Activated T-cell treated with anti-CD3 and anti-CD28 coated beads, Interleukin-2, amount 50 U/mL, for 4 hours (primary cell): ENCODE measurements at regions not wholly inside any gene's neighbourhood (a gene's known extent, or its start where the extent isn't known, plus 50 kb on each side); places are given as distances from the start of the nearest gene placed in this dataset.

Experiments
- ATAC-seq, 2 donors: fragments of 200-7000 bp; cut with Tn5 transposase; one replicate each; pipeline ENCODE4 v1.10.0; 2021
- DNase-seq: peaks from one replicate; pipeline ENCODE4 v3.0.0-alpha.2; 2020
- H3K27me3 Mint-ChIP-seq: one replicate; pipeline ENCODE4 v1.8.0; 2021; ENCODE audit warnings: low read depth, mixed read lengths
- H3K36me3 Mint-ChIP-seq: one replicate; pipeline ENCODE4 v1.8.0; 2022; ENCODE audit warnings: mixed read lengths; ENCODE audit not compliant: insufficient read depth
- H3K4me1 Mint-ChIP-seq: one replicate; pipeline ENCODE4 v1.8.0; 2021; ENCODE audit warnings: low read depth, mixed read lengths
- H3K4me3 Mint-ChIP-seq: one replicate; pipeline ENCODE4 v1.8.0; 2021; ENCODE audit warnings: mild to moderate bottlenecking, moderate library complexity, mixed read lengths
- H3K9me3 Mint-ChIP-seq: one replicate; pipeline ENCODE4 v1.8.0; 2021; ENCODE audit warnings: mixed read lengths

- Mint-ChIP-seq H3K4me3 (no peak overlapping the region), H3K27me3 (no peaks in the 10 kb centered on the region), H3K9me3 (peaks cover 10% of the 10 kb centered on the region), H3K36me3 (no peaks in the 10 kb centered on the region), H3K4me1 (no peaks in the 10 kb centered on the region)
- ATAC-seq (no peak), DNase-seq (no peak)
Observed at GRCh38 chr4:189504220-189504619, 436.5 kb upstream of the FRG1 start.

- H3K4me1 Mint-ChIP-seq, result no peaks in the 10 kb centered on the region
- no peak for ATAC-seq
Observed at GRCh38 chr4:189505380-189505779, 435.3 kb upstream of the FRG1 start.

GRCh38 chr4:189506080-189506479 is 434.6 kb upstream of the FRG1 start:
- Mint-ChIP-seq H3K36me3 (no peaks in the 10 kb centered on the region), H3K4me1 (no peaks in the 10 kb centered on the region), H3K27me3 (no peaks in the 10 kb centered on the region), H3K9me3 (peaks cover 9% of the 10 kb centered on the region), H3K4me3 (no peak overlapping the region)
- ATAC-seq, result no peak
- no peak for DNase-seq

More at GRCh38 chr4:189505380-189505779, 435.3 kb upstream of the FRG1 start:
- Mint-ChIP-seq H3K4me3 (no peak overlapping the region), H3K36me3 (no peaks in the 10 kb centered on the region), H3K27me3 (no peaks in the 10 kb centered on the region), H3K9me3 (peaks cover 9% of the 10 kb centered on the region)
- no peak for DNase-seq

- DNase-seq (no peak), ATAC-seq (no peak)
- Mint-ChIP-seq H3K36me3 (no peaks in the 10 kb centered on the region), H3K27me3 (no peaks in the 10 kb centered on the region), H3K4me1 (no peaks in the 10 kb centered on the region), H3K4me3 (no peak overlapping the region), H3K9me3 (peaks cover 9% of the 10 kb centered on the region)
Observed at GRCh38 chr4:189507060-189507459, 433.6 kb upstream of the FRG1 start.

GRCh38 chr4:189510601-189511000 is 430.1 kb upstream of the FRG1 start:
- H3K4me3 Mint-ChIP-seq, result no peak overlapping the region
- H3K9me3 Mint-ChIP-seq, result peaks cover 3% of the 10 kb centered on the region

GRCh38 chr4:189511581-189511980 is 429.1 kb upstream of the FRG1 start:
- no peaks in the 10 kb centered on the region for H3K27me3 Mint-ChIP-seq
- H3K9me3 Mint-ChIP-seq, result peaks cover 3% of the 10 kb centered on the region
- H3K36me3 Mint-ChIP-seq, result no peaks in the 10 kb centered on the region
- DNase-seq (no peak), ATAC-seq (no peak)
- no peak overlapping the region for H3K4me3 Mint-ChIP-seq
- no peaks in the 10 kb centered on the region for H3K4me1 Mint-ChIP-seq

More at GRCh38 chr4:189510601-189511000, 430.1 kb upstream of the FRG1 start:
- no peaks in the 10 kb centered on the region for H3K36me3 Mint-ChIP-seq
- ATAC-seq (no peak), DNase-seq (no peak)
- H3K27me3 Mint-ChIP-seq, result no peaks in the 10 kb centered on the region
- H3K4me1 Mint-ChIP-seq, result no peaks in the 10 kb centered on the region

- H3K9me3 Mint-ChIP-seq, result peaks cover 3% of the 10 kb centered on the region
- no peaks in the 10 kb centered on the region for H3K27me3 Mint-ChIP-seq
- H3K4me1 Mint-ChIP-seq, result no peaks in the 10 kb centered on the region
- no peaks in the 10 kb centered on the region for H3K36me3 Mint-ChIP-seq
- DNase-seq (no peak), ATAC-seq (no peak)
- H3K4me3 Mint-ChIP-seq, result no peak overlapping the region
Observed at GRCh38 chr4:189513421-189513820, 427.3 kb upstream of the FRG1 start.

GRCh38 chr4:189514209-189514608 is 426.5 kb upstream of the FRG1 start:
- Mint-ChIP-seq H3K9me3 (peaks cover 3% of the 10 kb centered on the region), H3K36me3 (no peaks in the 10 kb centered on the region), H3K4me3 (no peak overlapping the region), H3K27me3 (no peaks in the 10 kb centered on the region), H3K4me1 (no peaks in the 10 kb centered on the region)
- no peak for DNase-seq
- no peak for ATAC-seq

- DNase-seq (no peak), ATAC-seq (no peak)
- H3K4me1 Mint-ChIP-seq, result no peaks in the 10 kb centered on the region
- no peak overlapping the region for H3K4me3 Mint-ChIP-seq
- H3K27me3 Mint-ChIP-seq, result no peaks in the 10 kb centered on the region
- H3K9me3 Mint-ChIP-seq, result no peaks in the 10 kb centered on the region
- no peaks in the 10 kb centered on the region for H3K36me3 Mint-ChIP-seq
Observed at GRCh38 chr4:189516902-189517301, 423.8 kb upstream of the FRG1 start.

GRCh38 chr4:189519186-189519585 is 421.5 kb upstream of the FRG1 start:
- no peak for ATAC-seq
- no peaks in the 10 kb centered on the region for H3K36me3 Mint-ChIP-seq
- no peaks in the 10 kb centered on the region for H3K4me1 Mint-ChIP-seq
- no peaks in the 10 kb centered on the region for H3K27me3 Mint-ChIP-seq
- no peak overlapping the region for H3K4me3 Mint-ChIP-seq
- DNase-seq, result no peak
- H3K9me3 Mint-ChIP-seq, result peaks cover 7% of the 10 kb centered on the region

- H3K4me1 Mint-ChIP-seq, result no peaks in the 10 kb centered on the region
- no peaks in the 10 kb centered on the region for H3K36me3 Mint-ChIP-seq
- H3K27me3 Mint-ChIP-seq, result no peaks in the 10 kb centered on the region
- DNase-seq, result no peak
- no peak for ATAC-seq
- H3K4me3 Mint-ChIP-seq, result no peak overlapping the region
- H3K9me3 Mint-ChIP-seq, result peaks cover 33% of the 10 kb centered on the region
Observed at GRCh38 chr4:189525304-189525703, 415.4 kb upstream of the FRG1 start.

- H3K4me1 Mint-ChIP-seq, result no peaks in the 10 kb centered on the region
- H3K9me3 Mint-ChIP-seq, result peaks cover 31% of the 10 kb centered on the region
- H3K4me3 Mint-ChIP-seq, result no peak overlapping the region
- H3K27me3 Mint-ChIP-seq, result no peaks in the 10 kb centered on the region
- no peaks in the 10 kb centered on the region for H3K36me3 Mint-ChIP-seq
- no peak for ATAC-seq
- DNase-seq, result no peak
Observed at GRCh38 chr4:189530848-189531247, 409.8 kb upstream of the FRG1 start.

GRCh38 chr4:189533603-189534002 is 407.1 kb upstream of the FRG1 start:
- no peak overlapping the region for H3K4me3 Mint-ChIP-seq
- peaks cover 2% of the 10 kb centered on the region for H3K27me3 Mint-ChIP-seq
- ATAC-seq (no peak), DNase-seq (no peak)
- no peaks in the 10 kb centered on the region for H3K36me3 Mint-ChIP-seq
- peaks cover 29% of the 10 kb centered on the region for H3K9me3 Mint-ChIP-seq
- no peaks in the 10 kb centered on the region for H3K4me1 Mint-ChIP-seq

- no peak for ATAC-seq
- no peaks in the 10 kb centered on the region for H3K9me3 Mint-ChIP-seq
- no peak overlapping the region for H3K4me3 Mint-ChIP-seq
Observed at GRCh38 chr4:189547559-189547958, 393.1 kb upstream of the FRG1 start.

GRCh38 chr4:189548484-189549125 is 392.1 kb upstream of the FRG1 start:
- DNase-seq, result no peak
- no peaks in the 10 kb centered on the region for H3K4me1 Mint-ChIP-seq
- peaks cover 3% of the 10 kb centered on the region for H3K9me3 Mint-ChIP-seq
- H3K4me3 Mint-ChIP-seq, result no peak overlapping the region
- no peak for ATAC-seq
- H3K36me3 Mint-ChIP-seq, result no peaks in the 10 kb centered on the region
- no peaks in the 10 kb centered on the region for H3K27me3 Mint-ChIP-seq

More at GRCh38 chr4:189547559-189547958, 393.1 kb upstream of the FRG1 start:
- no peaks in the 10 kb centered on the region for H3K4me1 Mint-ChIP-seq
- H3K36me3 Mint-ChIP-seq, result no peaks in the 10 kb centered on the region
- H3K27me3 Mint-ChIP-seq, result no peaks in the 10 kb centered on the region
- DNase-seq, result no peak
